GM12878 (cell line): ENCODE measurements at regions not wholly inside any gene's neighbourhood (a gene's known extent, or its start where the extent isn't known, plus 50 kb on each side); places are given as distances from the start of the nearest gene placed in this dataset.

Experiments used
- CTCF ChIP-seq, 3 experiments: IDR thresholded peaks in 2 of 3; conservative IDR thresholded peaks in 1 of 3; 2 replicates each; pipeline ENCODE4 v1.5.1; 2011; ENCODE audit warnings: low read depth in 3 of 3, low read length in 3 of 3, mild to moderate bottlenecking in 3 of 3, control low read depth in 2 of 3, moderate library complexity in 2 of 3, inconsistent platforms in 1 of 3, mixed read lengths in 1 of 3; ENCODE audit not compliant: control insufficient read depth in 2 of 3, insufficient read depth in 1 of 3; ENCODE audit errors: extremely low read depth in 1 of 3
- FOS ChIP-seq: IDR thresholded peaks from 3 replicates; pipeline ENCODE4 v1.6.1; 2011; ENCODE audit warnings: borderline replicate concordance; ENCODE audit not compliant: insufficient read length; ENCODE audit errors: extremely low read depth
- MAX ChIP-seq: IDR thresholded peaks from 2 replicates; pipeline ENCODE4 v1.6.1; 2012; ENCODE audit warnings: low read depth, low read length, improper control_type of control experiment

- TF ChIP-seq MAX: no peak
- TF ChIP-seq FOS: no peak
- TF ChIP-seq CTCF (IDR thresholded peaks at IDR 0.05 in 2 of 3, conservative IDR thresholded peaks at IDR 0.05 in 1 of 3; ENCODE audit: control insufficient read depth in 2 of 3, extremely low read depth in 1 of 3, insufficient read depth in 1 of 3, low read depth in 3 of 3, low read length in 3 of 3): no peak
Measured at GRCh38 chr5:29089591-29090130, 2051.3 kb upstream of the CDH9 start.
